CD4-positive, alpha-beta T cell treated with Interleukin-17A for 1 hour (primary cell): ENCODE measurements at regions not wholly inside any gene's neighbourhood (a gene's known extent, or its start where the extent isn't known, plus 50 kb on each side); places are given as distances from the start of the nearest gene placed in this dataset.
"Not testable (repeated sequence)": the region's sequence is repeated elsewhere in the genome, so short reads cannot be mapped to it uniquely, and the experiment has no call there.

Experiments
- DNase-seq: peaks from one replicate; pipeline ENCODE4 v3.0.0-alpha.2; 2020

DNA sequence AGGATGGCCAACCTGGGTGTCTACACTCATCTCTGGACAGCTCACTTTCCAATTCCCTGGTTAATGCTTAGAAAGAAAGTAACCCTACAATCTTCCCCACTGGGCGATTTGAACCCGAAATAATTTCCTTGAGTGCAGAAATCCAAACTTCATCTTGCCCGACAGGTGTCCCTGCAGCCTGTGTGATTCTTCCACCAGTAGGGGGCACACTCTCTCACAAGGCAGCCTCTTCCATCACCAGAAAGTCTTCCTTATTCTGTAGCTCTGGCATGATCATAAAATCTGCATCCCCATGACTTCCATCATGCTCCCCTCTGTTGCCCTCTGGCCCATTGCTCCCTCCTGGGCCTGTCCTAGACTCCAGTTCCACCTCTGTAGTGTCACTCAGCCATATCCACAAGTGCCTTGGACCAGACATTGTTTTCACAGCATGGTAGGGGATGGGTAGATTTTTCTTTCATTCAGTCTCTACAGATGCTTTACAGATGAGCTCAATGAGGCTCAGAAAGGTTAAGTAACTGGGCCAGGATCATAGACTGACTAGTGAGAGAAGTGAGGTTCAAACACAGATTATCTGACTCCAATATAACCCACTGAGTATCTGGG lies 170.4 kb upstream of the SPTLC3 start:
- no peak for DNase-seq

DNA sequence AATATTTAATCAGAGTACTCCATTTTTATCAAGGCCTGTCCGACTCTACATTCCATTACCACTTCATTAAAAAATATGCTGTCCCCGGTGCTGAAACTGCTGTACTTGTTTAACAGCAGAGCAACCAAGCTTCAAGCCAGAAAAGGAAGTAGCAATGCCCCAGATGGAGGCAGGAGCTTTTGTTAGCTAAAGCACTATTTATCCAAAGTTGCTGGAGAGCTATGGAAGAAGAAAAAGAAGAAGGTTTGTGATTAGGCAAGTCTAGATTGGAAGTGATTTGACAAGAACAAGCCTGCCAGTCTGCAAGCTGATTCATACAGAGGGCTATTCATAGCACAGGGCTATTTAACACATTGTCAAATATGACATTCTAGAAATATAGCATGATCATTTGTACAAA lies 160.9 kb upstream of the SPTLC3 start:
- no peak for DNase-seq

DNA sequence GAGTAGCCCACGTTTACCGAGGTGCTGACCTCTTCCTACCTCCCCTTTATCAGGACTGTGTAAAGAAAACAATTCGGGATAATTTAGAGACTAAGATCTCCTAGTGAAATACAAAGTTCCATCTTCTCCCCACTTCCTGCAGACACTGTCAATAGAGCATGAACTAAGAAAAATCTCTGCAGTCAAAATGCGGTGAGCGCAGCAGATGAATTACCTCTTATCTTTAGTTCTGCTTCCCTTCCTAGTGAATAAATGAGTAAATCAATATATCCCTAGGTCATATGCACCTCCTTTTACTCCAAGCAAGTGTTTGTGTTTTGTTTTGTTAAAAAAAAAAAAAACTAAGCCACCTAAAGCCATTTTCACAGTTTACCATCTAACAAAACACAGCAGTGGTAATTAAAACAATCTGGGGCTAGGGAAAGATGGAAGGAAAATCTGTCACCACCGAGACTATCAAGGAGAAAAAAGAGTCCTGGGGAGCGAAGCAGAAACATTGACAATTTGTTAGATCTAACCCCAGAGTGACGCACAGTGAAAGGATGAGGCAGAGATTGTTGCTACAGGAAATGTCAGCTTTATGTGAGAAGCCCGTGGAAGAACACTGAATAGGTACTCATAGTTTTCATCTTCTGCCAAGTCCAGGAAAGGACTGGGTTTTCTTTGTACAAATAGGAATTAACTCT lies 159.4 kb upstream of the SPTLC3 start:
- DNase-seq = no peak

DNA sequence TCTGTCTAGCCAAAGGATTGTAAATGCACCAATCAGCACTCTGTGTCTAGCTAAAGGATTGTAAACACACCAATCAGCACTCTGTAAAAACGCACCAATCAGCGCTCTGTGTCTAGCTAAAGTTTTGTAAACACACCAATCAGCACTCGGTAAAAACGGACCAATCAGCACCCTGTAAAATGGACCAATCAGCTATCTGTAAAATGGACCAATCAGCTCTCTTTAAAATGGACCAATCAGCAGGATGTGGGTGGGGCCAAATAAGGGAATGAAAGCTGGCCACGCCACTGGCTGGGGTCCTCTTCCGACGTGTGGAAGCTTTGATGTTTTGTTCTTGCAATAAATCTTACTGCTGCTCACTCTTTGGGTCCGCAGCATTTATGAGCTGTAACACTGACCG lies 151.1 kb upstream of the SPTLC3 start:
- DNase-seq = not testable (repeated sequence)

GRCh38 chr20:12860619-12861247 lies 148.0 kb upstream of the SPTLC3 start:
- no peak for DNase-seq

- no peak for DNase-seq
These were observed 139.1 kb upstream of the SPTLC3 start for GRCh38 chr20:12869669-12870068.

- DNase-seq = no peak
These were observed 138.2 kb upstream of the SPTLC3 start for GRCh38 chr20:12870588-12870987.

DNA sequence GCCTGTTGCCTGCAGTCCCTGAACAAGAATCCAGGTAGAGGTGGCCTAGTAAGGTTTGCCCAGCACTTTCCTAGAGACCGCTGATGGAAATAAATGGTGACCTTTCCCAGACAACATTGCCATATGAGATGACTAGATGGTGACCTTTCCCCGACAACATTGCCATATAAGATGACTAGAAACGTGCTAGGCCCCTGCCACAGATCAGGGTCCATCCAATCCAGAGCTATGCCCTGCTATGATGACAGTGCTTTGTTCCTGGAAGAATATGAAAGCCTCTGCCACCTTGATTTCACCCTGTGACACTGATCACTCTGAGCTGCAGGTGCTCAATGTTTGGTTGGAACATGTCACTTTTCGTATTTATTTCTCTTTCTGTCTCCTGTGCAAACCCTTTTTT lies 133.8 kb upstream of the SPTLC3 start:
- DNase-seq = no peak

GRCh38 chr20:12875510-12875909 lies 133.3 kb upstream of the SPTLC3 start:
- no peak for DNase-seq

- no peak for DNase-seq
These were observed 125.8 kb upstream of the SPTLC3 start for GRCh38 chr20:12882832-12883506.

GRCh38 chr20:12883507-12883885 lies 125.3 kb upstream of the SPTLC3 start:
- DNase-seq = no peak

DNA sequence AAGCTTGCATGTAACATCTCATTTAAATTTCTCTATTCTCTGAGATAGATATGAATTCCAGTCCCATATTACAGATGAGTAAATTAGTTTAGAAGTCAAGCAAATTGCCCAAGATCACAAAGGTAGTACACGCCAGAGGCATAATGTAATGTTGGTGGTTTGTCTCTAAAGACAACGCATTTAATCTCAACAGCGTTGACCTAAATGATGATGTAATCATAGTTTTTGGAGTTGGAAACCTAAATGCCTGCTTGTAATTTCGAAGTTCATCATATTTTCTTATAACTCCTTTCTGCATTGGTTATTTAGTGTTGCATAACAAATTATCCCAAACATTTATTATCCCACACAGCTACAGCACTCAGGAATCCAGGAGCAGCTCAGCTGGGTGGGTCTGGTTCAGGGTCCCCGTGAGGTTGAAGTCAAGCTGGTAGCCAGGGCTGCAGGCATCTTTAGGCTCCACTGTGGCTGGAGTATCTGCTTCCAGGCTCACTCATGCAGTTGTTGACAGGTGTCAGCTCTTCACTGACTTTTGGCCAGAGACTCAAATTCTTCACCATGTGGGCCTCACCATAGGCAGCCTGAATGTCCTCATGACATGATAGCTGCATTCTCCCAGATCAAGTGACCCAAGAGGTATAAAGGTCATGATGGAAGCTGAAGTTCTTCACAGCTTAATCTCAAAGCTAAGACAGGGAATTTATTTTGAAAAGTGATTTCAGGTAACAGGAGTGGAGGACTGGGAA lies 122.0 kb upstream of the SPTLC3 start:
- no peak for DNase-seq

DNA sequence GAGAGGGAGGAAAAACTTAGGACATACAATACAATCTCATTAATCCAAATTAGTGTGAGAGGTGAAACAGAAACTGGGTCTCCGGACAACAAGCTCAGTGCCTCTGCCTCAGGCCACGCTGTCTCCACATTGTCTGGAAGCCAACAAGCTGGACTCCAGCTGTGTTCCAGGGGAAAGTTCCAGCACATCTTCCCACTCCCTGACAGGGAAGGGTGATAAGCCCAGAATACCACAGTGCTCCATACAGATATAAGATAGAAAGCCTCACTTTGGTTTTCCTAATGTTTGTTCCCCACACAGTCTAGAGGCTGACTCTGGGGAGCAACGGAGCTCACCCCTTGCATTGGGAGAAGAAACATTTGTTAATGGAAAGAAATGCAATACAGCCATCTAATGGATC lies 117.1 kb upstream of the SPTLC3 start:
- DNase-seq = no peak

DNA sequence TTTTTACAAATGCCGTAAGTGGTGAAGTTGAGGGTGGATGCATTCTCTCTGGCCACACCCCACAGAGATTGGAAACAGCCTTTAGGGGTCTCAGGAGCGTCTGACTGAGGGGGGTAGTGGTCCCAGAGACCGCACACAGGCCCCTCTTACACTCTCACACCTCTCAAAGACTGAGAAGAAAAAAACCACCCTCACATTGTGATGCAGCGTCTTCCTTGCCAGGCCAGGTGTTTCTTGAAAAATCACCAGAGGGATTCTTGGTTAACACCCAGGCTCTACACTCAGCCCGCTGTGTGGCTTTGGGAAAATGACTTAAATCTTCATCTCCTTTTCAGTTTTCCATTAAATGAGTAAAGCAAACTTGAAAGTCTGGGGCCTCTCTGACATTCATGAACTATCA lies 115.8 kb upstream of the SPTLC3 start:
- DNase-seq = no peak

DNA sequence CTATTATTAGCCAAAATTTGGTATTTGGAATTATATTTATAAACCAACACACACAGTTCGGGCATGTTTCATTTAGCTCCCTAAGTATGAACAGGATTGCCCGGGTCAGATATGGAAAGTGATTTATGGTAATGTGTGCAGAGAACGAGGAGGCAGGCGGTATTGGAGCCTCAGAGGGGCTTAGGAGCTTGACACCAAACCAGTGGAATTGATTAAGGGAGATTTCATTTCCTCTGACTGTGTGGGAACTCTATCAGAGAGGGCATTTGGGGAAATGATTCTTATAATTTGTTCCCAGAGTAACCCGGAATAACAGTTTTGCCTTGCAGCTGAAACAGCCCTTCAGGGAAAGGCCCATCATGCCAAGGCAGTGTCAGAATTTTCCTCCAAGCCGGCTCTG lies 115.1 kb upstream of the SPTLC3 start:
- DNase-seq = no peak

- DNase-seq = no peak
These were observed 114.7 kb upstream of the SPTLC3 start for GRCh38 chr20:12894089-12894488.

DNA sequence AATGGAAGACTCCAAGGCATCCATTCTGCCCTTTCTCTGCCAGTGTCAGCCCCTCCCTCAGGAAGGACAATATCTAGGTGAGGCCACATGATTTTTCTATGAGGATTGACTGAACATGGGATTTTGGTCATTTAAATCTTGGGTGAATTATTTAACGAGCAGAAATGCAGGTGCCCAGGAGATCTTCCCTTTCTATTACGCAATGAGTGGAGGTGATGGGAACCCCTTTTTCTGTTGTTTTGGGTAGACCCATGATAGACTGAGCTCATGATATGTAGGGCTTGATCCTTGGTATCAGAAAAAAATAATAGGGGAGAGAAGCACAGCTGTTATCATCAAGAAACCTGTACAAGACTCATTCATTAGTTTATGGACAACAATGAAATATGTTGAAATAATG lies 112.6 kb upstream of the SPTLC3 start:
- DNase-seq = no peak

- DNase-seq = no peak
These were observed 105.8 kb upstream of the SPTLC3 start for GRCh38 chr20:12902992-12903391.

- DNase-seq = no peak
These were observed 102.4 kb upstream of the SPTLC3 start for GRCh38 chr20:12906361-12906760.

- DNase-seq = no peak
These were observed 97.4 kb upstream of the SPTLC3 start for GRCh38 chr20:12911372-12911771.

- DNase-seq = no peak
These were observed 94.9 kb upstream of the SPTLC3 start for GRCh38 chr20:12913781-12914443.

DNA sequence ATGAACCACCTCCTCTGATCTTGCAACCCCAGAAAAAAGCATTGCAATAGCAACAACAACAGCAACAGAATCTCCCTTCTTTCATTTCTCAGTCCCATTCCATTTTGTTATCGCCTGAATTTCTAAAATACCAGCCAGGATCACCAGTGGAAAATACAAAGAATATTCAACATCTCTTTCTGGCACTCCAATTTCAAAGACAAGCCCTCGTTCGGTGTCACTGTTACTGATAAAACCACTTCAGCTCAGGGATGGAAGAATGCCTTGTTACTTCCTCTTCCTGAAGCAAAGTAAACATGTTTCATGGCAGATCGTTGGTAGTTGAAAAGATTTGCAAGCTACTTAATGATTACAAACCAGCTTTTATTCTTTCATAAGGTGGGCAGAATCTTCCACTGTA lies 94.0 kb upstream of the SPTLC3 start:
- no peak for DNase-seq

- no peak for DNase-seq
These were observed 92.1 kb upstream of the SPTLC3 start for GRCh38 chr20:12916699-12917098.
